GM12878 (cell line): ENCODE measurements at regions not wholly inside any gene's neighbourhood (a gene's known extent, or its start where the extent isn't known, plus 50 kb on each side); places are given as distances from the start of the nearest gene placed in this dataset.

Experiments
- ATAC-seq: fragments of 200-7000 bp; cut with Tn5 transposase; 3 replicates; pipeline ENCODE4 v1.9.1; 2020; ENCODE audit warnings: mild to moderate bottlenecking, moderate library complexity
- BruUV-seq: library from RNA; stranded (reverse); fragments of 400-500 nt; replicated peaks from 2 replicates; lab custom pipeline; 2021; lab: Mats Ljungman, UMichigan
- CTCF ChIA-PET: fragments of 300-600 bp; sonication (Branson Sonifier 250); formaldehyde crosslinking; extraction: SDS; loops from one replicate; lab custom pipeline; 2021; ENCODE audit warnings: inconsistent platforms; lab: Yijun Ruan, JAX
- POLR2A ChIA-PET: fragments of 350-600 bp; formaldehyde crosslinking; extraction: SDS; loops from one replicate; lab custom pipeline; 2021; ENCODE audit warnings: inconsistent platforms; lab: Charles Lee
- RAD21 ChIA-PET: fragments of 300-600 bp; sonication (Branson Sonifier 250); formaldehyde crosslinking; loops from one replicate; lab custom pipeline; 2023; ENCODE audit warnings: antibody characterized with exemption; ENCODE audit not compliant: unreplicated experiment; lab: Charles Lee
- SMC1A ChIA-PET: fragments of 300-600 bp; sonication (Branson Sonifier 250); formaldehyde crosslinking; loops from one replicate; lab custom pipeline; 2023; ENCODE audit not compliant: unreplicated experiment, uncharacterized antibody; lab: Charles Lee
- DNase-seq: peaks from one replicate; pipeline ENCODE4 v3.0.0-alpha.2; 2011; ENCODE audit warnings: low read depth, low spot score
- FAIRE-seq: peaks from 3 replicates; lab custom pipeline; 2011; peaks lifted over from hg19 to GRCh38; lab: Jason Lieb, UNC
- H2AFZ ChIP-seq: 2 replicates; pipeline ENCODE4 v1.6.0; 2011; ENCODE audit warnings: low read depth, low read length, control low read depth; ENCODE audit not compliant: control insufficient read depth
- H3K27ac ChIP-seq: 2 replicates; pipeline ENCODE4 v1.5.1; 2011; ENCODE audit warnings: control low read depth; ENCODE audit not compliant: control insufficient read depth, insufficient read depth
- H3K27me3 ChIP-seq, 2 experiments: replicated peaks in 1 of 2; 2 replicates each; pipeline versions ENCODE4 v1.6.0 to v1.6.1; 2011; ENCODE audit warnings: low read length in 1 of 2; ENCODE audit not compliant: control insufficient read depth in 2 of 2, insufficient read depth in 2 of 2
- H3K36me3 ChIP-seq, 2 experiments: 2 replicates each; pipeline ENCODE4 v1.5.1; 2011; ENCODE audit warnings: low read length in 1 of 2; ENCODE audit not compliant: control insufficient read depth in 2 of 2, insufficient read depth in 2 of 2
- H3K4me1 ChIP-seq: 2 replicates; pipeline ENCODE4 v1.6.1; 2011; ENCODE audit warnings: mild to moderate bottlenecking, low read length, moderate library complexity, mixed read lengths; ENCODE audit not compliant: control insufficient read depth, insufficient read depth
- H3K4me2 ChIP-seq: 2 replicates; pipeline ENCODE4 v1.6.0; 2011; ENCODE audit warnings: control low read depth; ENCODE audit not compliant: control insufficient read depth, insufficient read depth
- H3K4me3 ChIP-seq: fragments of 200-600 bp; sonication (generic); 2 replicates; pipeline ENCODE4 v1.5.1; 2016
- H3K79me2 ChIP-seq: 2 replicates; pipeline ENCODE4 v1.6.0; 2011; ENCODE audit warnings: low read length; ENCODE audit not compliant: control insufficient read depth, insufficient read depth
- H3K9ac ChIP-seq: 2 replicates; pipeline ENCODE4 v1.8.0; 2011; ENCODE audit warnings: low read length, control low read depth, mixed read lengths; ENCODE audit not compliant: control insufficient read depth, insufficient read depth
- H3K9me3 ChIP-seq: replicated peaks from 3 replicates; pipeline ENCODE4 v1.5.1; 2011; ENCODE audit warnings: mild to moderate bottlenecking, low read length; ENCODE audit not compliant: control insufficient read depth, insufficient read depth
- H4K20me1 ChIP-seq: 2 replicates; pipeline ENCODE4 v1.6.0; 2011; ENCODE audit not compliant: control insufficient read depth, insufficient read depth
- BRCA1 ChIP-seq: IDR thresholded peaks from 2 replicates; pipeline ENCODE4 v1.6.1; 2011; ENCODE audit warnings: low read depth, low read length, improper control_type of control experiment
- CBX3 ChIP-seq: fragments of 200-600 bp; sonication (generic); IDR thresholded peaks from 2 replicates; pipeline ENCODE4 v1.6.1; 2016; ENCODE audit warnings: low read depth, borderline replicate concordance
- CHD1 ChIP-seq: IDR thresholded peaks from 2 replicates; pipeline ENCODE4 v1.6.1; 2012; ENCODE audit warnings: low read depth, low read length, improper control_type of control experiment
- E2F4 ChIP-seq: IDR thresholded peaks from 2 replicates; pipeline ENCODE4 v1.6.1; 2012; ENCODE audit warnings: low read depth, low read length, improper control_type of control experiment
- IRF4 ChIP-seq: IDR thresholded peaks from 2 replicates; pipeline ENCODE4 v1.6.1; 2011; ENCODE audit warnings: low read depth, low read length
- KDM1A ChIP-seq: fragments of 200-600 bp; sonication (generic); IDR thresholded peaks from 2 replicates; pipeline ENCODE4 v1.6.1; 2016; ENCODE audit warnings: borderline replicate concordance
- PBX3 ChIP-seq: IDR thresholded peaks from 2 replicates; pipeline ENCODE4 v1.6.1; 2011; ENCODE audit warnings: mild to moderate bottlenecking, low read depth, low read length, moderate library complexity; ENCODE audit not compliant: insufficient replicate concordance
- PML ChIP-seq: IDR thresholded peaks from 2 replicates; pipeline ENCODE4 v1.6.1; 2012; ENCODE audit warnings: low read length, inconsistent platforms
- POLR2AphosphoS2 ChIP-seq: IDR thresholded peaks from 2 replicates; pipeline ENCODE4 v1.6.1; 2011; ENCODE audit warnings: low read depth, mild to moderate bottlenecking, low read length, improper control_type of control experiment, moderate library complexity
- SMARCA5 ChIP-seq: fragments of 450-650 bp; IDR thresholded peaks from 2 replicates; pipeline ENCODE4 v1.6.1; 2017; ENCODE audit warnings: mild to moderate bottlenecking
- SREBF2 ChIP-seq: IDR thresholded peaks from 2 replicates; pipeline ENCODE4 v1.6.1; 2012; ENCODE audit warnings: mild to moderate bottlenecking, low read length
- TCF12 ChIP-seq: IDR thresholded peaks from 2 replicates; pipeline ENCODE4 v1.6.1; 2011; ENCODE audit warnings: low read depth, mild to moderate bottlenecking, low read length
- ZBED1 ChIP-seq: IDR thresholded peaks from 2 replicates; pipeline ENCODE4 v1.6.1; 2016; ENCODE audit warnings: borderline replicate concordance
- ZBTB33 ChIP-seq: fragments of 450-650 bp; IDR thresholded peaks from 2 replicates; pipeline ENCODE4 v1.6.1; 2017; ENCODE audit warnings: mild to moderate bottlenecking
- ZNF274 ChIP-seq: IDR thresholded peaks from one replicate; pipeline ENCODE4 v1.8.0; 2011; ENCODE audit not compliant: insufficient read length, insufficient read depth
- WGBS: methylation state at CpG from one replicate; pipeline ENCODE4 v1.1.6; 2016; ENCODE audit warnings: low lambda C conversion rate; ENCODE audit not compliant: insufficient replicate concordance, insufficient coverage; ENCODE audit errors: missing lambda C conversion rate; 5-methylcytosine and 5-hydroxymethylcytosine counted together
- in situ Hi-C: fragments of 300-500 bp; cut with MboI; formaldehyde crosslinking; loops from 9 replicates; pipeline ENCODE4 v1.14.3; 2018; ENCODE audit warnings: mixed read lengths
- intact Hi-C: fragments of 100-400 bp; cut with micrococcal nuclease; formaldehyde crosslinking; loops from one replicate; pipeline ENCODE4 v1.14.2; 2022; ENCODE audit not compliant: unreplicated experiment

GRCh38 chr10:109517748-109518147 is 405.6 kb downstream of the XPNPEP1 start:
- no peaks in the 10 kb centered on the region for H3K79me2 ChIP-seq
- H2AFZ ChIP-seq, result no peak overlapping the region
- FAIRE-seq (no peak), ATAC-seq (no peak), DNase-seq (no peak)
- intact Hi-C loops, result no loop called here
- no peaks in the 10 kb centered on the region for H3K9me3 ChIP-seq
- ChIA-PET RAD21 (no interaction called here), SMC1A (no interaction called here), POLR2A (no interaction called here), CTCF (no interaction called here)
- no peak overlapping the region for H3K4me2 ChIP-seq
- no TSS peak for BruUV-seq
- H4K20me1 ChIP-seq, result no peaks in the 10 kb centered on the region
- WGBS, result 0% methylated on average over 4 of the region's 4 CpGs
- no peak overlapping the region for H3K4me3 ChIP-seq
- TF ChIP-seq ZNF274 (no peak), POLR2AphosphoS2 (no peak), IRF4 (no peak), TCF12 (no peak), ZBTB33 (no peak)
- no peak overlapping the region for H3K9ac ChIP-seq
- H3K27ac ChIP-seq, result no peak overlapping the region
- no peaks in the 10 kb centered on the region for H3K27me3 ChIP-seq
- H3K36me3 ChIP-seq, result no peaks in the 10 kb centered on the region
- in situ Hi-C loops, result no loop called here
- no peaks in the 10 kb centered on the region for H3K4me1 ChIP-seq

- no peaks in the 10 kb centered on the region for H3K4me1 ChIP-seq
- no peak overlapping the region for H3K27ac ChIP-seq
- ChIA-PET CTCF (no interaction called here), SMC1A (interaction anchor here (0.9 kb wide), 1 partner anchor 11 kb away, joined by 3 read pairs; no protein-coding TSS in a partner anchor), RAD21 (no interaction called here), POLR2A (no interaction called here)
- no peak overlapping the region for H3K4me3 ChIP-seq
- in situ Hi-C loops, result no loop called here
- 0% methylated on average over 1 of the region's 1 CpG for WGBS
- ATAC-seq (no peak), FAIRE-seq (no peak), DNase-seq (no peak)
- no peak overlapping the region for H3K9ac ChIP-seq
- no peaks in the 10 kb centered on the region for H3K9me3 ChIP-seq
- TF ChIP-seq E2F4 (no peak), PML (no peak), KDM1A (no peak), SREBF2 (no peak), CHD1 (no peak), PBX3 (no peak), SMARCA5 (no peak), CBX3 (no peak), ZBED1 (no peak), BRCA1 (no peak)
- H3K79me2 ChIP-seq, result no peaks in the 10 kb centered on the region
- no peaks in the 10 kb centered on the region for H3K27me3 ChIP-seq
- no peak overlapping the region for H2AFZ ChIP-seq
- no peaks in the 10 kb centered on the region for H3K36me3 ChIP-seq
- no peaks in the 10 kb centered on the region for H4K20me1 ChIP-seq
- no TSS peak for BruUV-seq
- no peak overlapping the region for H3K4me2 ChIP-seq
- intact Hi-C loops, result no loop called here
Measured at GRCh38 chr10:109504401-109504800, 418.9 kb downstream of the XPNPEP1 start.
